Body of pancreas (tissue), 4 donors: ENCODE measurements at regions not wholly inside any gene's neighbourhood (a gene's known extent, or its start where the extent isn't known, plus 50 kb on each side); places are given as distances from the start of the nearest gene placed in this dataset.

Experiments
- ATAC-seq: fragments of 150-250 bp; one replicate; pipeline ENCODE4 v1.9.1; 2016
- DNase-seq, 4 donors: peaks; one replicate each; pipeline ENCODE4 v3.0.0-alpha.2; 2019
- H3K27ac ChIP-seq, 4 donors: fragments of 200-600 bp; sonication (generic); 1 replicate in 3 of 4; 2 replicates in 1 of 4; pipeline versions ENCODE4 v1.5.1 to v1.6.1; 2016 to 2019; ENCODE audit warnings: mild to moderate bottlenecking in 1 of 4, mixed read lengths in 1 of 4, moderate library complexity in 1 of 4
- H3K27me3 ChIP-seq, 2 donors: fragments of 200-600 bp; sonication (generic); one replicate each; pipeline ENCODE4 v1.6.0; 2016; ENCODE audit warnings: mild to moderate bottlenecking in 1 of 2
- H3K36me3 ChIP-seq, 2 donors: fragments of 200-600 bp; sonication (generic); replicated peaks in 1 of 2; 2 replicates each; pipeline ENCODE4 v1.5.1; 2016; ENCODE audit warnings: low read depth in 2 of 2; ENCODE audit not compliant: insufficient read depth in 1 of 2
- H3K4me1 ChIP-seq: fragments of 200-600 bp; sonication (generic); one replicate; pipeline ENCODE4 v1.6.0; 2016
- H3K4me3 ChIP-seq, 2 donors: fragments of 200-600 bp; sonication (generic); 1 replicate in 1 of 2; 2 replicates in 1 of 2; pipeline ENCODE4 v1.5.1; 2016 to 2019
- H3K9me3 ChIP-seq, 3 donors: fragments of 200-600 bp; sonication (generic); 1 replicate in 2 of 3; 2 replicates in 1 of 3; pipeline ENCODE4 v1.5.1; 2016
- CTCF ChIP-seq, 7 experiments: fragments of 450-650 bp in 4 of 7; fragments of 200-600 bp in 3 of 7; sonication (generic) in 3 of 7; IDR thresholded peaks; one replicate each; pipeline ENCODE4 v1.5.1; 2016 to 2019; ENCODE audit warnings: antibody characterized with exemption in 7 of 7
- POLR2A ChIP-seq, 3 donors: fragments of 450-650 bp; IDR thresholded peaks; one replicate each; pipeline ENCODE4 v1.6.1; 2016; ENCODE audit warnings: antibody characterized with exemption in 3 of 3, mild to moderate bottlenecking in 2 of 3
- WGBS, 2 donors: methylation state at CpG; one replicate each; pipeline ENCODE4 v1.1.5; 2017; 5-methylcytosine and 5-hydroxymethylcytosine counted together
- intact Hi-C: fragments of 100-400 bp; cut with DNase I; formaldehyde crosslinking; loops from one replicate; pipeline ENCODE4 v1.15.1; 2023

GRCh38 chr2:75287624-75288316, 88.5 kb upstream of the TACR1 start:
- Histone ChIP-seq H3K27ac (no peak overlapping the region), H3K4me1 (no peaks in the 10 kb centered on the region), H3K9me3 (no peaks in the 10 kb centered on the region), H3K36me3 (no peaks in the 10 kb centered on the region), H3K27me3 (no peaks in the 10 kb centered on the region), H3K4me3 (no peak overlapping the region)
- intact Hi-C loops, result no loop called here
- DNase-seq (no peak), ATAC-seq (no peak)
- TF ChIP-seq POLR2A (IDR thresholded peaks at IDR 0.05), result no peak
- TF ChIP-seq CTCF (IDR thresholded peaks at IDR 0.05), result no peak
- 63 to 69% methylated on average over 1 of the region's 1 CpG for WGBS, 2 donors

- intact Hi-C loops, result no loop called here
- H3K36me3 ChIP-seq, result no peaks in the 10 kb centered on the region
- DNase-seq (no peak), ATAC-seq (no peak)
- no peaks in the 10 kb centered on the region for H3K4me1 ChIP-seq
- H3K27me3 ChIP-seq, result no peaks in the 10 kb centered on the region
- no peak overlapping the region for H3K27ac ChIP-seq
- H3K9me3 ChIP-seq, result no peaks in the 10 kb centered on the region
- 64 to 69% methylated on average over 2 of the region's 2 CpGs for WGBS, 2 donors
- no peak for TF ChIP-seq POLR2A (IDR thresholded peaks at IDR 0.05)
- TF ChIP-seq CTCF (IDR thresholded peaks at IDR 0.05), result no peak
- H3K4me3 ChIP-seq, result no peak overlapping the region
Observed at GRCh38 chr2:75284345-75284744, 85.0 kb upstream of the TACR1 start.

GRCh38 chr2:75278821-75279379, 79.6 kb upstream of the TACR1 start:
- no peak overlapping the region for H3K27ac ChIP-seq
- no peaks in the 10 kb centered on the region for H3K27me3 ChIP-seq
- H3K4me3 ChIP-seq, result no peak overlapping the region
- no peak for ATAC-seq
- TF ChIP-seq POLR2A (IDR thresholded peaks at IDR 0.05) (no peak), CTCF (IDR thresholded peaks at IDR 0.05) (no peak)
- DNase-seq, result no peak
- 78 to 90% methylated on average over 5 of the region's 5 CpGs for WGBS, 2 donors
- no peaks in the 10 kb centered on the region for H3K4me1 ChIP-seq
- no peaks in the 10 kb centered on the region for H3K9me3 ChIP-seq
- intact Hi-C loops, result no loop called here
- H3K36me3 ChIP-seq, result no peaks in the 10 kb centered on the region

- TF ChIP-seq CTCF (IDR thresholded peaks at IDR 0.05) (no peak), POLR2A (IDR thresholded peaks at IDR 0.05) (no peak)
- intact Hi-C loops, result no loop called here
- 76 to 78% methylated on average over 3 of the region's 3 CpGs for WGBS, 2 donors
Observed at GRCh38 chr2:75278314-75278713, 79.0 kb upstream of the TACR1 start.

GRCh38 chr2:75277111-75277510, 77.8 kb upstream of the TACR1 start:
- H3K36me3 ChIP-seq, result no peaks in the 10 kb centered on the region

More at GRCh38 chr2:75278314-75278713, 79.0 kb upstream of the TACR1 start:
- ATAC-seq, result no peak
- Histone ChIP-seq H3K27me3 (no peaks in the 10 kb centered on the region), H3K9me3 (no peaks in the 10 kb centered on the region), H3K4me3 (no peak overlapping the region), H3K4me1 (no peaks in the 10 kb centered on the region), H3K36me3 (no peaks in the 10 kb centered on the region), H3K27ac (no peak overlapping the region)
- no peak for DNase-seq

More at GRCh38 chr2:75277111-75277510, 77.8 kb upstream of the TACR1 start:
- TF ChIP-seq CTCF (IDR thresholded peaks at IDR 0.05) (no peak), POLR2A (IDR thresholded peaks at IDR 0.05) (no peak)
- no peak for ATAC-seq
- no peaks in the 10 kb centered on the region for H3K27me3 ChIP-seq
- DNase-seq, result no peak
- H3K4me1 ChIP-seq, result no peaks in the 10 kb centered on the region
- intact Hi-C loops, result no loop called here
- H3K27ac ChIP-seq, result no peak overlapping the region
- H3K4me3 ChIP-seq, result no peak overlapping the region
- H3K9me3 ChIP-seq, result no peaks in the 10 kb centered on the region
